ENCODE measurements at regions not wholly inside any gene's neighbourhood (a gene's known extent, or its start where the extent isn't known, plus 50 kb on each side); places are given as distances from the start of the nearest gene placed in this dataset.

- no TSS peak for BruUV-seq (replicated peaks)
- no peak for DNase-seq (ENCODE audit: low read depth, low spot score)
- RAD21 ChIA-PET (ENCODE audit: low non-redundant PET in 1 of 2, low total read pairs in 2 of 2, uncharacterized antibody in 2 of 2, unreplicated experiment in 2 of 2), result no interaction called here
- H3K9me3 ChIP-seq (ENCODE audit: control insufficient read depth in 1 of 2, insufficient read depth in 1 of 2, low read depth in 1 of 2, low read length in 2 of 2), result no peaks in the 10 kb centered on the region
- TF ChIP-seq EZH2 (IDR thresholded peaks at IDR 0.05) (no peak), POLR2A (IDR thresholded peaks at IDR 0.05; ENCODE audit: borderline replicate concordance, extremely low read depth, insufficient read depth, insufficient read length) (no peak)
- no peak overlapping the region for H3K27ac ChIP-seq (ENCODE audit: low read depth, low read length)
- no peak overlapping the region for H3K9ac ChIP-seq (ENCODE audit: low read length)
- no peaks in the 10 kb centered on the region for H3K9me2 ChIP-seq (ENCODE audit: insufficient read depth)
- no peaks in the 10 kb centered on the region for H4K20me1 ChIP-seq (ENCODE audit: insufficient read depth)
- no peak overlapping the region for H3K4me3 ChIP-seq (replicated peaks in 1 of 2; ENCODE audit: low read depth in 1 of 2, low read length in 2 of 2)
- intact Hi-C loops (cut with micrococcal nuclease), result no loop called here
- peaks cover 67% of the 10 kb centered on the region for H3K27me3 ChIP-seq (ENCODE audit: insufficient read depth, low read length)
- POLR2A ChIA-PET, result no interaction called here
- no peak overlapping the region for H2AFZ ChIP-seq (ENCODE audit: low read depth, low read length, poor library complexity, severe bottlenecking)
- H3K79me2 ChIP-seq (ENCODE audit: insufficient read depth, low read length), result no peaks in the 10 kb centered on the region
- ATAC-seq, result no peak
- no peaks in the 10 kb centered on the region for H3K4me1 ChIP-seq (ENCODE audit: control insufficient read depth in 1 of 2, insufficient read depth in 2 of 2, low read length in 2 of 2)
- no peak overlapping the region for H3K4me2 ChIP-seq (ENCODE audit: low read length)
- H3K36me3 ChIP-seq (ENCODE audit: control insufficient read depth in 1 of 2, insufficient read depth in 2 of 2, low read length in 2 of 2), result no peaks in the 10 kb centered on the region
- CTCF ChIA-PET, result no interaction called here
Measured at GRCh38 chr5:113900816-113901215, 387.3 kb downstream of the YTHDC2 start.

DNA sequence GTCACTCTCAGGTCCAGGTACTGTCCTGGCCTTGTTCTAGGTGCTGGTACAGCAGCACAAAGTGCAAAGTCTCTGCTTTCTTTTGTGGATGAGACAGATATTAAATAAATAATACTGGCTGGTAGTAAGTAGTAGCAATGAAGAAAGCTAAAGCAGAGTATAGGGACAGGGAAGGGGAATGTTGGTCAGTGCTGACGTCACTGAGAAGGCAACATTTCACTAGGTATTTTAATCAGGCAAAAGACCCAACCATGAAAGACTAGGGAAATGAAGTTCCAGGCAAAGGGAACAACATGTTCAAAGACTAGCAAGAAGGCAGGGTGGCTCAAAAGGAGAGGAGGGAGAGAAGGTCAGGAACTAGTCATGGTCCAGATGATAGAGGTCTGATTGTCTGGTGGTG, 388.2 kb downstream of the YTHDC2 start:
- Histone ChIP-seq H3K9me3 (ENCODE audit: control insufficient read depth in 1 of 2, insufficient read depth in 1 of 2, low read depth in 1 of 2, low read length in 2 of 2) (no peaks in the 10 kb centered on the region), H3K36me3 (ENCODE audit: control insufficient read depth in 1 of 2, insufficient read depth in 2 of 2, low read length in 2 of 2) (no peaks in the 10 kb centered on the region), H3K9ac (ENCODE audit: low read length) (no peak overlapping the region), H3K27ac (ENCODE audit: low read depth, low read length) (no peak overlapping the region), H3K4me3 (replicated peaks in 1 of 2; ENCODE audit: low read depth in 1 of 2, low read length in 2 of 2) (no peak overlapping the region), H3K4me2 (ENCODE audit: low read length) (no peak overlapping the region), H3K79me2 (ENCODE audit: insufficient read depth, low read length) (no peaks in the 10 kb centered on the region), H3K27me3 (ENCODE audit: insufficient read depth, low read length) (peaks cover 63% of the 10 kb centered on the region), H2AFZ (ENCODE audit: low read depth, low read length, poor library complexity, severe bottlenecking) (no peak overlapping the region), H3K9me2 (ENCODE audit: insufficient read depth) (no peaks in the 10 kb centered on the region), H3K4me1 (ENCODE audit: control insufficient read depth in 1 of 2, insufficient read depth in 2 of 2, low read length in 2 of 2) (no peaks in the 10 kb centered on the region), H4K20me1 (ENCODE audit: insufficient read depth) (no peaks in the 10 kb centered on the region)
- ATAC-seq (no peak), DNase-seq (ENCODE audit: low read depth, low spot score) (no peak)
- TF ChIP-seq FOSL1 (IDR thresholded peaks at IDR 0.05; ENCODE audit: low read depth) (no peak), CTCF (IDR thresholded peaks at IDR 0.05 in 2 of 3, conservative IDR thresholded peaks at IDR 0.05 in 1 of 3; ENCODE audit: borderline replicate concordance in 1 of 3, insufficient read depth in 1 of 3, low read depth in 2 of 3, low read length in 2 of 3) (no peak), REST (IDR thresholded peaks at IDR 0.05; ENCODE audit: low read depth) (no peak), ELF1 (IDR thresholded peaks at IDR 0.05; ENCODE audit: borderline replicate concordance, low read depth) (no peak)
- intact Hi-C loops (cut with micrococcal nuclease), result no loop called here
- no TSS peak for BruUV-seq (replicated peaks)
- ChIA-PET RAD21 (ENCODE audit: low non-redundant PET in 1 of 2, low total read pairs in 2 of 2, uncharacterized antibody in 2 of 2, unreplicated experiment in 2 of 2) (no interaction called here), POLR2A (no interaction called here), CTCF (no interaction called here)
